ENCODE measurements at regions not wholly inside any gene's neighbourhood (a gene's known extent, or its start where the extent isn't known, plus 50 kb on each side); places are given as distances from the start of the nearest gene placed in this dataset.

- TF ChIP-seq CTCF (IDR thresholded peaks at IDR 0.05) (no peak), POLR2A (IDR thresholded peaks at IDR 0.05) (no peak), POLR2AphosphoS5 (IDR thresholded peaks at IDR 0.05) (no peak)
- no peaks in the 10 kb centered on the region for H3K4me1 ChIP-seq
- no peaks in the 10 kb centered on the region for H3K9me3 ChIP-seq
- no peak for DNase-seq (ENCODE audit: low spot score in 2 of 2)
- intact Hi-C loops (cut with DNase I; ENCODE audit: low total_unique reads) = no loop called here
- H3K27me3 ChIP-seq = peaks cover 0 to 8% of the 10 kb centered on the region in 2 donors
- no peak overlapping the region for H3K27ac ChIP-seq
- no peak overlapping the region for H3K4me3 ChIP-seq
- no peaks in the 10 kb centered on the region for H3K36me3 ChIP-seq
Observed at GRCh38 chr17:15081008-15081407, 184.1 kb downstream of the PMP22 start.

DNA sequence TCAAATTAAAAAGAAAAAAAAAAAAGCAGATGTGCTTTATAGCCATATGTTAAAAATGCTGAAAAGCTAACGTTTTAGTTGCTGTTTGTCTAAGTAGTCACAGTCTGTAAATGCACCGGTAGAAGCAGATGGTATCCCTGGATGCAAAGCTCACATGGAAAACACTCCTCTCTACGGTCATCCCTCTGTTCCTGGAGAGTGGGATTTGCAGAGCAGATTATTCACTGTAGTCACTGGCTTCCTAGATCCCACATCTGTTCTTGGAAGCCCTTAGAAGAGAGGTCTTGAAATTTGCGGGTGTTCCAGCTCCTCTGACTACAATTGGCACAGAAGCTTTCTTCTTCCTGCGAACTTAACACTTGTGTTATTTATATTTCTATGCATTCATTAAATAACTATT lies 186.6 kb downstream of the PMP22 start:
- intact Hi-C loops (cut with DNase I; ENCODE audit: low total_unique reads) = no loop called here
- Histone ChIP-seq H3K36me3 (no peaks in the 10 kb centered on the region), H3K27me3 (peaks cover 0 to 8% of the 10 kb centered on the region in 2 donors), H3K27ac (no peak overlapping the region), H3K4me1 (no peaks in the 10 kb centered on the region), H3K9me3 (no peaks in the 10 kb centered on the region), H3K4me3 (no peak overlapping the region)
- no peak for DNase-seq (ENCODE audit: low spot score in 2 of 2)
- TF ChIP-seq CTCF (IDR thresholded peaks at IDR 0.05) (no peak), POLR2A (IDR thresholded peaks at IDR 0.05) (no peak)

DNA sequence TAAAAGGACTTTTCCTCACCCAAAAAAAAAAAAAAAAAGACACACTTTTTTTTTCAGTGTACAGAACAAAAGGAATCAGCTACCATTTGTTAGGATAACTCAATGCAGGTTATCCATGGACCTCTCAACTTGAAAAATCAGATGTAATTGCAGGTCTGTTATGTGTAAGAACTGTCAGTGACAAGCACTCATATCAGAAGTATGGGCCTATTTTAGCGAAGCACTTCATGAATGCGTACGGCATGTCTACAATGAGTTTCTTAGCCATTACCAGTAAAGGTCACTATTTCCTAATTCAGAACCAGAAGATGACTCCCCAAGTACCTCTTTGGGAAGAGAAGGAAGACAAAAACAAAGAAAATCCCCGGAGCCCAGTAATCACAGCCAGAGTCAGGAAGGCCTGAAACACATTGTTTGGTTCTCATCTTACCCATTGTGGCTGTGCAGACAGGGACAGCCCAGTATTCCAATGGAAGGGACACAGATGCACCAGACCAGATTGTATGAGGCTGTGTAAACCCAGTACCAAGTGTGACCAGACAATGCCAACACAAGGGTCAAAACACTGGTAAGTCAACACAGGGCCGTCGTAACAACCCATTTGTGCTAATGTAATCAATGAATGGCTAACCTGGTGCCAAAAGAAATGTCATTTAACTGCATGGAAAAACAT lies 188.0 kb downstream of the PMP22 start:
- no peak overlapping the region for H3K27ac ChIP-seq
- TF ChIP-seq POLR2AphosphoS5 (IDR thresholded peaks at IDR 0.05) (no peak), CTCF (IDR thresholded peaks at IDR 0.05) (no peak), POLR2A (IDR thresholded peaks at IDR 0.05) (no peak)
- no peak overlapping the region for H3K4me3 ChIP-seq
- peaks cover 0 to 5% of the 10 kb centered on the region in 2 donors for H3K27me3 ChIP-seq
- H3K9me3 ChIP-seq = no peaks in the 10 kb centered on the region
- DNase-seq (ENCODE audit: low spot score in 2 of 2) = no peak
- H3K36me3 ChIP-seq = no peaks in the 10 kb centered on the region
- H3K4me1 ChIP-seq = no peaks in the 10 kb centered on the region
- intact Hi-C loops (cut with DNase I; ENCODE audit: low total_unique reads) = no loop called here

- Histone ChIP-seq H3K4me3 (no peak overlapping the region), H3K27ac (no peak overlapping the region), H3K27me3 (peaks cover 0 to 5% of the 10 kb centered on the region in 2 donors), H3K36me3 (no peaks in the 10 kb centered on the region), H3K9me3 (no peaks in the 10 kb centered on the region), H3K4me1 (no peaks in the 10 kb centered on the region)
- DNase-seq (ENCODE audit: low spot score in 2 of 2) = no peak
- intact Hi-C loops (cut with DNase I; ENCODE audit: low total_unique reads) = loop anchor here (2.0 kb wide), 1 partner anchor 79 kb away; no protein-coding TSS in a partner anchor
- no peak for TF ChIP-seq CTCF (IDR thresholded peaks at IDR 0.05)
- no peak for TF ChIP-seq POLR2AphosphoS5 (IDR thresholded peaks at IDR 0.05)
- TF ChIP-seq POLR2A (IDR thresholded peaks at IDR 0.05) = no peak
Observed at GRCh38 chr17:15051933-15052332, 213.2 kb downstream of the PMP22 start.

DNA sequence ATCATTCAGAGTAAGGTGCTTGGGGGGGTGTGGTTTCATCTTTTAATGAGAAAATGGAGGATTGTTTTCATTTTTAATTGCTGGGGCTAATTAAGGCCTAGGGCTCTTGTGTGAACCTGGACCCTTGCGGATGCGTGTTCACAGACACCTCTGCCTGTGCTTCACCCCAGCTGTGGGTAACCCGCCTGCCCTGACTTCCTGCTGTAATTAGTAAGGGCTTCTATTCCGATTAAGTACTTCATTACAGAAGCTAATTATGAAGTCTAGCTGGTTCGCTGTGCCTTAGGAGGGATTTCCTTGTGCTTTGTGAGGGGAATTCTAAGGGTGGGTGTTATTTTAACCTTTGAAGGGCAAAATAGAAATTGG lies 215.3 kb downstream of the PMP22 start:
- Histone ChIP-seq H3K4me3 (no peak overlapping the region), H3K36me3 (no peaks in the 10 kb centered on the region), H3K27ac (no peak overlapping the region), H3K4me1 (no peaks in the 10 kb centered on the region), H3K9me3 (no peaks in the 10 kb centered on the region), H3K27me3 (peaks cover 0 to 5% of the 10 kb centered on the region in 2 donors)
- intact Hi-C loops (cut with DNase I; ENCODE audit: low total_unique reads) = no loop called here
- no peak for TF ChIP-seq POLR2AphosphoS5 (IDR thresholded peaks at IDR 0.05)
- no peak for TF ChIP-seq CTCF (IDR thresholded peaks at IDR 0.05)
- no peak for TF ChIP-seq POLR2A (IDR thresholded peaks at IDR 0.05)
- no peak for DNase-seq (ENCODE audit: low spot score in 2 of 2)

Measured in breast epithelium (tissue), 4 donors.